SK-N-SH (cell line): ENCODE measurements at regions not wholly inside any gene's neighbourhood (a gene's known extent, or its start where the extent isn't known, plus 50 kb on each side); places are given as distances from the start of the nearest gene placed in this dataset.

Experiments
- CTCF ChIA-PET: fragments of 300-600, 350-600 bp; formaldehyde crosslinking; extraction: SDS; loops from one replicate; lab custom pipeline; 2021; lab: Yijun Ruan, JAX
- POLR2A ChIA-PET: fragments of 350-600 bp; sonication (Branson Sonifier 250); formaldehyde crosslinking; extraction: SDS; loops from one replicate; lab custom pipeline; 2020; ENCODE audit warnings: antibody characterized with exemption, inconsistent platforms; lab: Yijun Ruan, JAX
- DNase-seq: peaks from one replicate; pipeline ENCODE4 v3.0.0; 2012
- H2AFZ ChIP-seq: fragments of 200-600 bp; sonication (generic); 2 replicates; pipeline ENCODE4 v1.8.1; 2016; ENCODE audit warnings: antibody characterized with exemption, mild to moderate bottlenecking, low read depth
- H3F3A ChIP-seq: fragments of 200-600 bp; sonication (generic); replicated peaks from 2 replicates; pipeline ENCODE3; 2016; ENCODE audit warnings: antibody characterized with exemption, mild to moderate bottlenecking; ENCODE audit not compliant: insufficient read depth
- H3K27ac ChIP-seq, 2 experiments: fragments of 200-500 bp in 1 of 2; fragments of 200-600 bp in 1 of 2; sonication (Bioruptor generic) in 1 of 2; sonication (generic), shearing (Covaris generic) in 1 of 2; 2 replicates each; pipeline versions ENCODE4 v1.5.1 to v1.6.1; 2014 to 2016; ENCODE audit warnings: low read depth in 2 of 2, inconsistent platforms in 1 of 2, low read length in 1 of 2, mild to moderate bottlenecking in 1 of 2, mixed read lengths in 1 of 2
- H3K27me3 ChIP-seq: fragments of 200-600 bp; sonication (generic), shearing (Covaris generic); 2 replicates; pipeline ENCODE4 v1.6.1; 2016; ENCODE audit warnings: mixed run types; ENCODE audit not compliant: insufficient read depth
- H3K36me3 ChIP-seq, 2 experiments: fragments of 200-500 bp in 1 of 2; fragments of 200-600 bp in 1 of 2; sonication (Bioruptor generic) in 1 of 2; sonication (generic) in 1 of 2; replicated peaks in 1 of 2; 2 replicates each; pipeline versions ENCODE3 to v1.5.1; 2014 to 2016; ENCODE audit warnings: low read length in 1 of 2, mild to moderate bottlenecking in 1 of 2; ENCODE audit not compliant: insufficient read depth in 2 of 2, control insufficient read depth in 1 of 2
- H3K4me1 ChIP-seq, 2 experiments: fragments of 200-500 bp in 1 of 2; fragments of 200-600 bp in 1 of 2; sonication (Bioruptor generic) in 1 of 2; sonication (generic), shearing (Covaris generic) in 1 of 2; 2 replicates each; pipeline versions ENCODE4 v1.5.1 to v1.6.1; 2014 to 2016; ENCODE audit warnings: low read depth in 1 of 2, low read length in 1 of 2, mixed run types in 1 of 2; ENCODE audit not compliant: insufficient read depth in 2 of 2, control insufficient read depth in 1 of 2
- H3K4me2 ChIP-seq: fragments of 200-600 bp; sonication (generic), shearing (Covaris generic); 2 replicates; pipeline ENCODE4 v1.6.1; 2017; ENCODE audit warnings: mixed run types
- H3K4me3 ChIP-seq, 2 experiments: fragments of 200-500 bp in 1 of 2; fragments of 200-600 bp in 1 of 2; sonication (Bioruptor generic) in 1 of 2; sonication (generic), shearing (Covaris generic) in 1 of 2; 2 replicates each; pipeline versions ENCODE4 v1.5.1 to v1.8.1; 2014 to 2016; ENCODE audit warnings: low read depth in 2 of 2, inconsistent platforms in 1 of 2, low read length in 1 of 2, mild to moderate bottlenecking in 1 of 2, mixed read lengths in 1 of 2, moderate library complexity in 1 of 2
- H3K79me2 ChIP-seq: fragments of 200-600 bp; sonication (generic); 2 replicates; pipeline ENCODE4 v1.8.1; 2017; ENCODE audit warnings: mild to moderate bottlenecking; ENCODE audit not compliant: insufficient read depth
- H3K9ac ChIP-seq: fragments of 200-600 bp; sonication (generic); 2 replicates; pipeline ENCODE4 v1.6.1; 2017; ENCODE audit warnings: mixed run types
- H3K9me2 ChIP-seq: fragments of 200-600 bp; sonication (generic); 2 replicates; pipeline ENCODE4 v1.6.1; 2017; ENCODE audit warnings: mixed run types
- H3K9me3 ChIP-seq: fragments of 200-600 bp; sonication (generic); 2 replicates; pipeline ENCODE4 v1.6.1; 2017; ENCODE audit warnings: mixed run types, mild to moderate bottlenecking, moderate library complexity
- H4K20me1 ChIP-seq: fragments of 200-600 bp; sonication (generic); 2 replicates; pipeline ENCODE4 v1.6.1; 2017; ENCODE audit warnings: mild to moderate bottlenecking, mixed run types; ENCODE audit not compliant: insufficient read depth
- CHD2 ChIP-seq: fragments of 150-350 bp; IDR thresholded peaks from 2 replicates; pipeline ENCODE4 v1.6.1; 2018; ENCODE audit warnings: low read length; ENCODE audit not compliant: partially characterized antibody
- CTCF ChIP-seq: fragments of 200-600 bp; sonication (generic); IDR thresholded peaks from 2 replicates; pipeline ENCODE4 v1.6.1; 2017; ENCODE audit warnings: antibody characterized with exemption, mild to moderate bottlenecking, moderate library complexity
- EZH2phosphoT487 ChIP-seq: fragments of 200-600 bp; sonication (generic); IDR thresholded peaks from 2 replicates; pipeline ENCODE4 v1.6.1; 2017; ENCODE audit warnings: low read depth, mixed run types, mild to moderate bottlenecking, antibody characterized with exemption, moderate library complexity, borderline replicate concordance
- FOSL2 ChIP-seq: IDR thresholded peaks from 2 replicates; pipeline ENCODE4 v1.4.0; 2012; ENCODE audit warnings: low read depth, mild to moderate bottlenecking, moderate library complexity, borderline replicate concordance
- GABPA ChIP-seq: IDR thresholded peaks from 2 replicates; pipeline ENCODE4 v1.4.0; 2012; ENCODE audit warnings: low read depth, mild to moderate bottlenecking
- MAX ChIP-seq: IDR thresholded peaks from 2 replicates; pipeline ENCODE4 v1.4.0; 2012; ENCODE audit warnings: low read depth
- MXI1 ChIP-seq: IDR thresholded peaks from 2 replicates; pipeline ENCODE4 v1.6.1; 2012; ENCODE audit warnings: mild to moderate bottlenecking, low read depth, low read length, improper control_type of control experiment
- NFIC ChIP-seq: IDR thresholded peaks from 2 replicates; pipeline ENCODE4 v1.4.0; 2012; ENCODE audit warnings: borderline replicate concordance
- NRF1 ChIP-seq: IDR thresholded peaks from 2 replicates; pipeline ENCODE4 v1.6.1; 2012; ENCODE audit warnings: low read depth, mild to moderate bottlenecking, low read length
- PBX3 ChIP-seq: IDR thresholded peaks from 2 replicates; pipeline ENCODE4; 2012
- POLR2AphosphoS5 ChIP-seq: IDR thresholded peaks from 2 replicates; pipeline ENCODE4 v1.6.1; 2012; ENCODE audit warnings: low read depth, low read length
- RXRA ChIP-seq: IDR thresholded peaks from 2 replicates; pipeline ENCODE4 v1.4.0; 2012; ENCODE audit warnings: low read depth, mild to moderate bottlenecking, borderline replicate concordance
- SIN3A ChIP-seq: IDR thresholded peaks from 2 replicates; pipeline ENCODE4 v1.6.1; 2012; ENCODE audit warnings: low read depth, mild to moderate bottlenecking, low read length, moderate library complexity, borderline replicate concordance
- SMC3 ChIP-seq: IDR thresholded peaks from 2 replicates; pipeline ENCODE4 v1.6.1; 2012; ENCODE audit warnings: low read depth, low read length, improper control_type of control experiment
- TAF1 ChIP-seq: IDR thresholded peaks from 2 replicates; pipeline ENCODE4 v1.6.1; 2012; ENCODE audit warnings: low read depth, mild to moderate bottlenecking, low read length, moderate library complexity, borderline replicate concordance
- TCF12 ChIP-seq: IDR thresholded peaks from 2 replicates; pipeline ENCODE4 v1.4.0; 2012
- TEAD4 ChIP-seq: IDR thresholded peaks from 2 replicates; pipeline ENCODE4 v1.4.0; 2012; ENCODE audit warnings: mild to moderate bottlenecking, borderline replicate concordance; ENCODE audit not compliant: insufficient read depth
- YY1 ChIP-seq: IDR thresholded peaks from 2 replicates; pipeline ENCODE4 v1.4.0; 2012; ENCODE audit warnings: low read depth, mild to moderate bottlenecking
- WGBS: methylation state at CpG from one replicate; pipeline ENCODE4 v1.1.6; 2017; ENCODE audit warnings: low lambda C conversion rate; 5-methylcytosine and 5-hydroxymethylcytosine counted together
- TF ChIP-seq, protein P1 (sequence below): fragments of 150-350 bp; IDR thresholded peaks from 2 replicates; pipeline ENCODE4 v1.6.1; 2017; ENCODE audit warnings: antibody characterized with exemption, low read length, low read depth, borderline replicate concordance
- TF ChIP-seq, protein P2 (sequence below): IDR thresholded peaks from 2 replicates; pipeline ENCODE4 v1.4.0; 2012; ENCODE audit warnings: low read depth, borderline replicate concordance

- H3F3A ChIP-seq = no peaks in the 10 kb centered on the region
- no peaks in the 10 kb centered on the region for H3K36me3 ChIP-seq
- no peaks in the 10 kb centered on the region for H3K4me1 ChIP-seq
- no peak overlapping the region for H2AFZ ChIP-seq
- H3K27me3 ChIP-seq = no peaks in the 10 kb centered on the region
- WGBS = 6% methylated on average over 5 of the region's 5 CpGs
- TF ChIP-seq NFIC = no peak
- TF ChIP-seq SIN3A = no peak
- no peak for TF ChIP-seq EZH2phosphoT487
- TF ChIP-seq, protein P1, sequence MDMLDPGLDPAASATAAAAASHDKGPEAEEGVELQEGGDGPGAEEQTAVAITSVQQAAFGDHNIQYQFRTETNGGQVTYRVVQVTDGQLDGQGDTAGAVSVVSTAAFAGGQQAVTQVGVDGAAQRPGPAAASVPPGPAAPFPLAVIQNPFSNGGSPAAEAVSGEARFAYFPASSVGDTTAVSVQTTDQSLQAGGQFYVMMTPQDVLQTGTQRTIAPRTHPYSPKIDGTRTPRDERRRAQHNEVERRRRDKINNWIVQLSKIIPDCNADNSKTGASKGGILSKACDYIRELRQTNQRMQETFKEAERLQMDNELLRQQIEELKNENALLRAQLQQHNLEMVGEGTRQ = no peak
- TF ChIP-seq, protein P2, sequence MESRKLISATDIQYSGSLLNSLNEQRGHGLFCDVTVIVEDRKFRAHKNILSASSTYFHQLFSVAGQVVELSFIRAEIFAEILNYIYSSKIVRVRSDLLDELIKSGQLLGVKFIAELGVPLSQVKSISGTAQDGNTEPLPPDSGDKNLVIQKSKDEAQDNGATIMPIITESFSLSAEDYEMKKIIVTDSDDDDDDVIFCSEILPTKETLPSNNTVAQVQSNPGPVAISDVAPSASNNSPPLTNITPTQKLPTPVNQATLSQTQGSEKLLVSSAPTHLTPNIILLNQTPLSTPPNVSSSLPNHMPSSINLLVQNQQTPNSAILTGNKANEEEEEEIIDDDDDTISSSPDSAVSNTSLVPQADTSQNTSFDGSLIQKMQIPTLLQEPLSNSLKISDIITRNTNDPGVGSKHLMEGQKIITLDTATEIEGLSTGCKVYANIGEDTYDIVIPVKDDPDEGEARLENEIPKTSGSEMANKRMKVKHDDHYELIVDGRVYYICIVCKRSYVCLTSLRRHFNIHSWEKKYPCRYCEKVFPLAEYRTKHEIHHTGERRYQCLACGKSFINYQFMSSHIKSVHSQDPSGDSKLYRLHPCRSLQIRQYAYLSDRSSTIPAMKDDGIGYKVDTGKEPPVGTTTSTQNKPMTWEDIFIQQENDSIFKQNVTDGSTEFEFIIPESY = no peak
- no peak for TF ChIP-seq MAX
- no peak for TF ChIP-seq POLR2AphosphoS5
- no peak for TF ChIP-seq TCF12
- TF ChIP-seq CHD2 = no peak
- TF ChIP-seq MXI1 = no peak
- TF ChIP-seq GABPA = no peak
- no peak for TF ChIP-seq PBX3
- no peak for TF ChIP-seq SMC3
- TF ChIP-seq TEAD4 = no peak
- TF ChIP-seq NRF1 = no peak
- TF ChIP-seq FOSL2 = no peak
- TF ChIP-seq CTCF = no peak
- no peak for TF ChIP-seq TAF1
- TF ChIP-seq YY1 = no peak
- TF ChIP-seq RXRA = no peak
- H3K9me3 ChIP-seq = no peaks in the 10 kb centered on the region
- no peak overlapping the region for H3K27ac ChIP-seq
- no peaks in the 10 kb centered on the region for H4K20me1 ChIP-seq
- H3K9ac ChIP-seq = no peak overlapping the region
- ChIA-PET CTCF (no interaction called here), POLR2A (no interaction called here)
- no peak overlapping the region for H3K4me2 ChIP-seq
- no peaks in the 10 kb centered on the region for H3K9me2 ChIP-seq
- no peak overlapping the region for H3K4me3 ChIP-seq
- no peaks in the 10 kb centered on the region for H3K79me2 ChIP-seq
- DNase-seq = no peak
Observed at GRCh38 chr4:71648448-71648847, 135.4 kb downstream of the GC start.
